OCI-LY7 (cell line): ENCODE measurements at regions not wholly inside any gene's neighbourhood (a gene's known extent, or its start where the extent isn't known, plus 50 kb on each side); places are given as distances from the start of the nearest gene placed in this dataset.

Experiments
- BruUV-seq: library from RNA; stranded (reverse); fragments of 400-500 nt; replicated peaks from 2 replicates; lab custom pipeline; 2021; lab: Mats Ljungman, UMichigan
- CTCF ChIA-PET: fragments of 300-600 bp; sonication (Branson Sonifier 250); formaldehyde crosslinking; loops from one replicate; lab custom pipeline; 2022; ENCODE audit warnings: antibody characterized with exemption; ENCODE audit not compliant: unreplicated experiment; lab: Charles Lee
- POLR2A ChIA-PET: fragments of 300-600 bp; sonication (Branson Sonifier 250); formaldehyde crosslinking; loops from one replicate; lab custom pipeline; 2022; ENCODE audit warnings: antibody characterized with exemption; lab: Charles Lee
- DNase-seq: peaks from one replicate; pipeline ENCODE4 v3.0.0-alpha.2; 2015; ENCODE audit warnings: low spot score
- H2AFZ ChIP-seq: fragments of 200-600 bp; sonication (generic), shearing (Covaris generic); 2 replicates; pipeline ENCODE4 v1.6.1; 2014; ENCODE audit warnings: mild to moderate bottlenecking, antibody characterized with exemption, low read length, moderate library complexity
- H3K27ac ChIP-seq: fragments of 200-600 bp; sonication (generic); 2 replicates; pipeline ENCODE4 v1.5.1; 2014; ENCODE audit warnings: mixed run types, low read depth, mild to moderate bottlenecking, moderate library complexity, low read length, inconsistent platforms; ENCODE audit not compliant: poor library complexity, severe bottlenecking
- H3K36me3 ChIP-seq: fragments of 200-600 bp; sonication (generic); 2 replicates; pipeline ENCODE4 v1.6.1; 2014; ENCODE audit warnings: mild to moderate bottlenecking, antibody characterized with exemption, low read length, moderate library complexity, mixed read lengths; ENCODE audit not compliant: insufficient read depth
- H3K4me1 ChIP-seq: fragments of 200-600 bp; sonication (generic); 2 replicates; pipeline ENCODE4 v1.5.1; 2014; ENCODE audit warnings: mild to moderate bottlenecking, low read length; ENCODE audit not compliant: insufficient read depth, poor library complexity, severe bottlenecking
- H3K4me2 ChIP-seq: fragments of 200-600 bp; sonication (generic); 2 replicates; pipeline ENCODE4 v1.6.1; 2014; ENCODE audit warnings: mild to moderate bottlenecking, low read length
- H3K4me3 ChIP-seq: fragments of 200-600 bp; sonication (generic); 2 replicates; pipeline ENCODE4 v1.5.1; 2014; ENCODE audit warnings: mild to moderate bottlenecking, low read depth, low read length; ENCODE audit not compliant: poor library complexity, severe bottlenecking
- H3K79me2 ChIP-seq: fragments of 200-600 bp; sonication (generic); 2 replicates; pipeline ENCODE4 v1.6.1; 2016; ENCODE audit warnings: low read depth, mild to moderate bottlenecking, low read length, moderate library complexity, mixed read lengths; ENCODE audit not compliant: insufficient read depth
- H3K9me2 ChIP-seq: fragments of 200-600 bp; sonication (generic); 2 replicates; pipeline ENCODE4 v1.6.1; 2016; ENCODE audit warnings: mild to moderate bottlenecking, low read length, mixed read lengths; ENCODE audit not compliant: insufficient read depth
- H3K9me3 ChIP-seq: fragments of 200-600 bp; sonication (generic); 2 replicates; pipeline ENCODE4 v1.6.1; 2014; ENCODE audit warnings: mild to moderate bottlenecking, mixed run types, low read length, mixed read lengths
- H4K20me1 ChIP-seq: fragments of 200-600 bp; sonication (generic); 2 replicates; pipeline ENCODE4 v1.6.1; 2014; ENCODE audit warnings: mild to moderate bottlenecking, antibody characterized with exemption, low read length, moderate library complexity, mixed read lengths; ENCODE audit not compliant: insufficient read depth
- CTCF ChIP-seq: fragments of 200-600 bp; sonication (generic); conservative IDR thresholded peaks from 2 replicates; pipeline ENCODE4 v1.5.1; 2014; ENCODE audit warnings: mild to moderate bottlenecking, antibody characterized with exemption, low read length, moderate library complexity, mixed read lengths
- EZH2phosphoT487 ChIP-seq: fragments of 200-600 bp; sonication (generic); IDR thresholded peaks from 2 replicates; pipeline ENCODE4 v1.6.1; 2018; ENCODE audit warnings: low read depth, borderline replicate concordance, mild to moderate bottlenecking, mixed run types, antibody characterized with exemption, low read length, moderate library complexity, mixed read lengths
- intact Hi-C: fragments of 100-400 bp; cut with micrococcal nuclease; formaldehyde crosslinking; loops from one replicate; pipeline ENCODE4 v1.10.0; 2022; ENCODE audit not compliant: unreplicated experiment

DNA sequence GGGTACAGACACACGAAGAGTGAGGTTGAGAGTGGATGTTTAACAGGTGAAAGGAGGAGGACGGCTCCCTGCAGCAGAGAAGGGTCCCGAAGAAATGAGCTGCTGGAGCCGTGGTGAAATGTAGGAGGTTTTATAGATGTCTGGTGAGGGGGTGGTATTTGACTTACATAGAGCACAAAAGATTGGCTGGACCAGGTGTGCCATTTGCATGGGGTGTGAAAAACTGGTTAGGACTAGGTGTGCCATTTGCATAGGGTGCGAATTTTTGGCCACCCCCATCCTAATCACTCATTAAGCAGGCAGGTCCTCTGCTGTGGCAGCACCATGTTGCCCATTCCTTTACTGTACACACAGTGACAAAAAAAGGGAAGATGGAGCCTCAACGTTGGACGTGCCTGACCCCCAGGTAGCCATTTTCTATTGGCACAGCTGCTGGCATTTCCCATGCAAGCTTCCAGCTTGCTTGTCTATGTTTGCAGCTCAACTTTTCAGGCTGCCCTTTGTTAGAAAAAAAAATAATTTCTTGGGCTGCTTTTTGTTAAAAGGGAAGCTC lies 581.7 kb upstream of the B3GAT1 start:
- no peak overlapping the region for H3K4me3 ChIP-seq
- intact Hi-C loops = no loop called here
- CTCF ChIA-PET = no interaction called here
- no peak for DNase-seq
- H3K27ac ChIP-seq = no peak overlapping the region
- H3K4me1 ChIP-seq = no peaks in the 10 kb centered on the region
- no peaks in the 10 kb centered on the region for H3K79me2 ChIP-seq
- H3K9me2 ChIP-seq = no peaks in the 10 kb centered on the region
- H4K20me1 ChIP-seq = no peaks in the 10 kb centered on the region
- TF ChIP-seq EZH2phosphoT487 (no peak), CTCF (no peak)
- H3K36me3 ChIP-seq = no peaks in the 10 kb centered on the region
- H2AFZ ChIP-seq = no peak overlapping the region
- no peak overlapping the region for H3K4me2 ChIP-seq
- no peaks in the 10 kb centered on the region for H3K9me3 ChIP-seq
- POLR2A ChIA-PET = interaction anchor here (0.6 kb wide), 1 partner anchor 226 kb away, joined by 3 read pairs; no protein-coding TSS in a partner anchor
- no TSS peak for BruUV-seq

- ChIA-PET POLR2A (no interaction called here), CTCF (no interaction called here)
- no peak overlapping the region for H3K4me2 ChIP-seq
- H4K20me1 ChIP-seq = no peaks in the 10 kb centered on the region
- no peak overlapping the region for H2AFZ ChIP-seq
- DNase-seq = no peak
- no peak overlapping the region for H3K4me3 ChIP-seq
- intact Hi-C loops = no loop called here
- H3K4me1 ChIP-seq = no peaks in the 10 kb centered on the region
- no peaks in the 10 kb centered on the region for H3K79me2 ChIP-seq
- H3K9me3 ChIP-seq = no peaks in the 10 kb centered on the region
- no peak for TF ChIP-seq EZH2phosphoT487
- TF ChIP-seq CTCF = no peak
- no TSS peak for BruUV-seq
- H3K9me2 ChIP-seq = no peaks in the 10 kb centered on the region
- no peak overlapping the region for H3K27ac ChIP-seq
- no peaks in the 10 kb centered on the region for H3K36me3 ChIP-seq
Measured at GRCh38 chr11:134992981-134993380, 580.9 kb upstream of the B3GAT1 start.

- ChIA-PET POLR2A (no interaction called here), CTCF (no interaction called here)
- H2AFZ ChIP-seq = no peak overlapping the region
- no peak overlapping the region for H3K4me2 ChIP-seq
- no peaks in the 10 kb centered on the region for H4K20me1 ChIP-seq
- H3K9me3 ChIP-seq = no peaks in the 10 kb centered on the region
- H3K9me2 ChIP-seq = no peaks in the 10 kb centered on the region
- no peaks in the 10 kb centered on the region for H3K4me1 ChIP-seq
- H3K27ac ChIP-seq = no peak overlapping the region
- TF ChIP-seq CTCF (no peak), EZH2phosphoT487 (no peak)
- H3K79me2 ChIP-seq = no peaks in the 10 kb centered on the region
- no peak overlapping the region for H3K4me3 ChIP-seq
- BruUV-seq = no TSS peak
- DNase-seq = no peak
- intact Hi-C loops = no loop called here
- H3K36me3 ChIP-seq = no peaks in the 10 kb centered on the region
Measured at GRCh38 chr11:134988495-134988894, 576.5 kb upstream of the B3GAT1 start.
